Urinary bladder (tissue), 3 donors: ENCODE measurements at regions not wholly inside any gene's neighbourhood (a gene's known extent, or its start where the extent isn't known, plus 50 kb on each side); places are given as distances from the start of the nearest gene placed in this dataset.
"Not testable (repeated sequence)": the region's sequence is repeated elsewhere in the genome, so short reads cannot be mapped to it uniquely, and the experiment has no call there.

Source experiments
- DNase-seq: peaks from one replicate; pipeline ENCODE4 v3.0.0-alpha.2; 2015; ENCODE audit errors: extremely low spot score
- H3K27ac ChIP-seq: one replicate; pipeline ENCODE4 v1.5.1; 2013; ENCODE audit warnings: low read depth, mild to moderate bottlenecking, moderate library complexity
- H3K36me3 ChIP-seq: one replicate; pipeline ENCODE4 v1.6.1; 2013; ENCODE audit warnings: mild to moderate bottlenecking, moderate library complexity; ENCODE audit not compliant: insufficient read depth
- H3K4me1 ChIP-seq: one replicate; pipeline ENCODE4 v1.6.1; 2013; ENCODE audit warnings: mild to moderate bottlenecking, moderate library complexity; ENCODE audit not compliant: insufficient read depth
- H3K4me3 ChIP-seq: one replicate; pipeline ENCODE4 v1.5.1; 2013; ENCODE audit warnings: low read depth, low read length
- WGBS: extraction: QIAGEN DNeasy Blood & Tissue Kit; methylation state at CpG from one replicate; pipeline ENCODE4 v1.1.7; 2013; 5-methylcytosine and 5-hydroxymethylcytosine counted together
- donor health status: healthy with polysubstance abuse.
- donor health status: healthy.

- H3K4me3 ChIP-seq, result no peak overlapping the region
- DNase-seq, result no peak
- no peaks in the 10 kb centered on the region for H3K36me3 ChIP-seq
- H3K4me1 ChIP-seq, result no peaks in the 10 kb centered on the region
- H3K27ac ChIP-seq, result no peak overlapping the region
- 41% methylated on average over 1 of the region's 1 CpG for WGBS
Measured at GRCh38 chr5:32876791-32877190, 165.7 kb downstream of the NPR3 start.

GRCh38 chr5:32879364-32879763, 168.2 kb downstream of the NPR3 start:
- not testable (repeated sequence) for H3K36me3 ChIP-seq, DNase-seq, H3K4me1 ChIP-seq, H3K27ac ChIP-seq, H3K4me3 ChIP-seq
- 75% methylated on average over 3 of the region's 3 CpGs for WGBS

- DNase-seq, result no peak
- Histone ChIP-seq H3K27ac (no peak overlapping the region), H3K4me3 (no peak overlapping the region), H3K4me1 (no peaks in the 10 kb centered on the region), H3K36me3 (no peaks in the 10 kb centered on the region)
- WGBS, result 73% methylated on average over 3 of the region's 3 CpGs
Measured at GRCh38 chr5:32880796-32881195, 169.7 kb downstream of the NPR3 start.

GRCh38 chr5:32887390-32887789, 176.3 kb downstream of the NPR3 start:
- Histone ChIP-seq H3K4me3 (no peak overlapping the region), H3K4me1 (no peaks in the 10 kb centered on the region), H3K36me3 (no peaks in the 10 kb centered on the region), H3K27ac (no peak overlapping the region)
- no peak for DNase-seq
- 13% methylated on average over 2 of the region's 2 CpGs for WGBS

- WGBS, result 67% methylated on average over 1 of the region's 1 CpG
Measured at GRCh38 chr5:32889078-32889477, 178.0 kb downstream of the NPR3 start.

GRCh38 chr5:32903613-32904012, 192.5 kb downstream of the NPR3 start:
- H3K36me3 ChIP-seq, result peaks cover 2% of the 10 kb centered on the region
- no peak overlapping the region for H3K4me3 ChIP-seq
- no peaks in the 10 kb centered on the region for H3K4me1 ChIP-seq
- DNase-seq, result no peak
- H3K27ac ChIP-seq, result no peak overlapping the region
- WGBS, result 61% methylated on average over 2 of the region's 2 CpGs

More at GRCh38 chr5:32889078-32889477, 178.0 kb downstream of the NPR3 start:
- no peak overlapping the region for H3K27ac ChIP-seq
- no peaks in the 10 kb centered on the region for H3K36me3 ChIP-seq
- no peak for DNase-seq
- H3K4me3 ChIP-seq, result no peak overlapping the region
- no peaks in the 10 kb centered on the region for H3K4me1 ChIP-seq

- Histone ChIP-seq H3K4me1 (no peaks in the 10 kb centered on the region), H3K4me3 (no peak overlapping the region), H3K27ac (no peak overlapping the region), H3K36me3 (no peaks in the 10 kb centered on the region)
- 74% methylated on average over 2 of the region's 2 CpGs for WGBS
- no peak for DNase-seq
Measured at GRCh38 chr5:32908641-32909040, 197.5 kb downstream of the NPR3 start.

- Histone ChIP-seq H3K4me3 (no peak overlapping the region), H3K4me1 (no peaks in the 10 kb centered on the region), H3K27ac (no peak overlapping the region), H3K36me3 (no peaks in the 10 kb centered on the region)
- no peak for DNase-seq
- WGBS, result 80% methylated on average over 5 of the region's 5 CpGs
Measured at GRCh38 chr5:32909207-32909606, 198.1 kb downstream of the NPR3 start.

- H3K4me1 ChIP-seq, result no peaks in the 10 kb centered on the region
- no peak overlapping the region for H3K27ac ChIP-seq
- no peak for DNase-seq
- no peak overlapping the region for H3K4me3 ChIP-seq
- H3K36me3 ChIP-seq, result no peaks in the 10 kb centered on the region
- WGBS, result 76% methylated on average over 1 of the region's 1 CpG
Measured at GRCh38 chr5:32916648-32917047, 205.5 kb downstream of the NPR3 start.

- WGBS, result 93% methylated on average over 2 of the region's 2 CpGs
- Histone ChIP-seq H3K36me3 (no peaks in the 10 kb centered on the region), H3K27ac (no peak overlapping the region), H3K4me3 (no peak overlapping the region), H3K4me1 (no peaks in the 10 kb centered on the region)
- no peak for DNase-seq
Measured at GRCh38 chr5:32928761-32929160, 217.6 kb downstream of the NPR3 start.

GRCh38 chr5:32931438-32931837, 220.3 kb downstream of the NPR3 start:
- DNase-seq, H3K4me1 ChIP-seq, H3K4me3 ChIP-seq, H3K36me3 ChIP-seq, H3K27ac ChIP-seq: not testable (repeated sequence)
- 88% methylated on average over 1 of the region's 1 CpG for WGBS

- no peak overlapping the region for H3K27ac ChIP-seq
- 64% methylated on average over 4 of the region's 4 CpGs for WGBS
- no peaks in the 10 kb centered on the region for H3K36me3 ChIP-seq
- DNase-seq, result no peak
- no peaks in the 10 kb centered on the region for H3K4me1 ChIP-seq
- no peak overlapping the region for H3K4me3 ChIP-seq
Measured at GRCh38 chr5:32932241-32932935, 221.3 kb downstream of the NPR3 start.

GRCh38 chr5:32933692-32934091, 222.6 kb downstream of the NPR3 start:
- Histone ChIP-seq H3K36me3 (no peaks in the 10 kb centered on the region), H3K27ac (no peak overlapping the region), H3K4me3 (no peak overlapping the region), H3K4me1 (no peaks in the 10 kb centered on the region)
- 85% methylated on average over 8 of the region's 8 CpGs for WGBS
- DNase-seq, result no peak

- Histone ChIP-seq H3K27ac (no peak overlapping the region), H3K4me3 (no peak overlapping the region), H3K36me3 (no peaks in the 10 kb centered on the region), H3K4me1 (no peaks in the 10 kb centered on the region)
- 91% methylated on average over 6 of the region's 6 CpGs for WGBS
- no peak for DNase-seq
Measured at GRCh38 chr5:32934529-32934928, 223.4 kb downstream of the NPR3 start.

GRCh38 chr5:32935283-32935682, 224.2 kb downstream of the NPR3 start:
- no peaks in the 10 kb centered on the region for H3K36me3 ChIP-seq
- WGBS, result 75% methylated on average over 2 of the region's 2 CpGs
- no peak overlapping the region for H3K27ac ChIP-seq
- no peak overlapping the region for H3K4me3 ChIP-seq
- DNase-seq, result no peak
- no peaks in the 10 kb centered on the region for H3K4me1 ChIP-seq
